ENCODE measurements at regions not wholly inside any gene's neighbourhood (a gene's known extent, or its start where the extent isn't known, plus 50 kb on each side); places are given as distances from the start of the nearest gene placed in this dataset.

GRCh38 chr11:98545544-98546175 lies 475.1 kb upstream of the CNTN5 start:
- TF ChIP-seq ATF3 (IDR thresholded peaks at IDR 0.05; ENCODE audit: borderline replicate concordance, extremely low read depth, low read depth, low read length) (no peak), RAD21 (IDR thresholded peaks at IDR 0.05; ENCODE audit: insufficient read depth, low read depth, low read length) (no peak), POLR2A (IDR thresholded peaks at IDR 0.05; ENCODE audit: low read depth, low read length) (no peak), EP300 (IDR thresholded peaks at IDR 0.05; ENCODE audit: borderline replicate concordance in 1 of 2, control insufficient read depth in 1 of 2, low read depth in 2 of 2, low read length in 2 of 2) (no peak), WRNIP1 (IDR thresholded peaks at IDR 0.05; ENCODE audit: borderline replicate concordance, low read depth, low read length) (no peak), LARP7 (IDR thresholded peaks at IDR 0.05) (no peak)

All from GM12878 (cell line).